GM21619 (cell line): ENCODE measurements at regions not wholly inside any gene's neighbourhood (a gene's known extent, or its start where the extent isn't known, plus 50 kb on each side); places are given as distances from the start of the nearest gene placed in this dataset.

Experiments used
- ATAC-seq: cut with Tn5 transposase; IDR thresholded peaks from one replicate; pipeline ENCODE4 v1.9.1; 2021; ENCODE audit not compliant: unreplicated experiment

DNA sequence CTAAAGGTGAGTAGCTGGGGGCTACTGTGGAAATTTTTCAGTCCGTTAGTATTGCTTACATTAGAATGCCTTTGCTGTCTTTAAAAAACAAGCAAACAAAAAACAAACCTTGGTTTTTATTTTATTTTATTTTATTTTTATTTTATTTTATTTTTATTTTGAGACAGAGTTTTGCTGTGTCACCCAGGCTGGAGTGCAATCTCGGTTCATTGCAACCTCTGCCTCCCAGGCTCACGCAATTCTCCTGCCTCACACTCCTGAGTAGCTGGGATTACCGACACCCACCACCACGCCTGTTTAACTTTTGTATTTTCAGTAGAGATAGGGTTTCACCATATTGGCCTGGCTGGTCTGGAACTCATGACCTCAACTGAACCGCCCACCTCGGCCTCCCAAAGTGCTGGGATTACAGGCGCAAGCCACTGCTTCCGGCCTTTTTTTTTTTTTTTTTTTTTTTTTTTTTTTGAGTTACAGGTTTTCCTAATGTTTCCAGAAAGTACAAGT lies 732.6 kb downstream of the KCNJ3 start:
- ATAC-seq = no peak

DNA sequence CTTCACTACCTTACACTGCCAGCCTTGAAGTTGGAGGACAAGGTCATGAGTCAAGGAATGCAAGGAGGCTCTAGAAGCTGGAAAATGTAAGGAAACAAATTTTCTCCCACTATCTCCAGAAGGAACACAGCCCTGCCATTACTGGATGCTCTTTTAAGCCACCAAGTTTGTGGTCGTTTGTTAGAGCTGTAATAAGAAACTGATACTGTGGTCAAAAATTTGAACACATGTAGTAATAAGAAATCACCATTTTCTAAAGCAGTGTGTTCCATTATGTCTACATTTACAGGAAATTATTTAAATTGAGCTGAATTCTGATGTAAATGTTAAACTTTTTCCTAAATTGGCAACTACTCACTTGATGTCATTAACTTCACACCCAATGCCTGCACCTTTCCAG lies 729.0 kb downstream of the KCNJ3 start:
- no peak for ATAC-seq

DNA sequence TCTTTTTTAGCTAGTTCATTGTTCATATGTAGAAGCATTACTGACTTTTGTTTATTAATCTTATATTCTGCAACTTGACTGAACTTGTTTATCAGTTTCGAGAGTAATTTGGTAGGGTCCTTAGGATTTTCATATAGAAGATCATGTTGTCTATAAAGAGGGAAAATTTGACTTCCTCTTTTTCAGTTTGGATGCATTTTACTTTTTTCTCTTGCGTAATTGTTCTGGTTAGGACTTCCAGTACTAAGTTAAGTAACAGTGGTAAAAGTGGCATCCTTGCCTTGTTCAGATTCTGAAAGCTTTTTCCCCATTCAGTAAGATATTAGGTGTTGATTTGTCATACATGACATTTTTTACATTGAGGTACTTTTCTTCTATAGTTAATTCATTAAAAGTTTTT lies 726.0 kb downstream of the KCNJ3 start:
- no peak for ATAC-seq

DNA sequence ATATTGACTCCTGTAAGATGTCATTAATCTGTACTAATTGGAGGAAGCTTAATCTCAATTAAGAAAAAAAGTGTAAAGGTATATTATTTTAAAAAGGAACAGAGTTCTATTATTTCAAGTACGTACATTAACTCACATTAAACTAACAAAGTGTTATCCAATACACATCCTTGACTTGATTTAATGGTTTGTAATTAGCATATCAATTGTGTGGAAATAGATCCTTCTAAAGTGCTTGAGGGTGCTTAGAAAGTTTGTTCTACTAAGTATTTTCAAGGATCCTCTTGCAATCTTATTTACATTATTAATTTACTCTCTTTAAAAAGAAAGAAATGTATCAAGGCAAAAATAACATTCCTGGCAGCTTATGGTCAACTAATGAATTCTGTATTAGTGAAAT lies 720.3 kb downstream of the KCNJ3 start:
- no peak for ATAC-seq

- peak; percentile 89 for ATAC-seq
Measured at GRCh38 chr2:155412598-155412997, 714.1 kb downstream of the KCNJ3 start.

- ATAC-seq = no peak
Measured at GRCh38 chr2:155404433-155405002, 706.0 kb downstream of the KCNJ3 start.

GRCh38 chr2:155393406-155393805 lies 694.9 kb downstream of the KCNJ3 start:
- no peak for ATAC-seq

DNA sequence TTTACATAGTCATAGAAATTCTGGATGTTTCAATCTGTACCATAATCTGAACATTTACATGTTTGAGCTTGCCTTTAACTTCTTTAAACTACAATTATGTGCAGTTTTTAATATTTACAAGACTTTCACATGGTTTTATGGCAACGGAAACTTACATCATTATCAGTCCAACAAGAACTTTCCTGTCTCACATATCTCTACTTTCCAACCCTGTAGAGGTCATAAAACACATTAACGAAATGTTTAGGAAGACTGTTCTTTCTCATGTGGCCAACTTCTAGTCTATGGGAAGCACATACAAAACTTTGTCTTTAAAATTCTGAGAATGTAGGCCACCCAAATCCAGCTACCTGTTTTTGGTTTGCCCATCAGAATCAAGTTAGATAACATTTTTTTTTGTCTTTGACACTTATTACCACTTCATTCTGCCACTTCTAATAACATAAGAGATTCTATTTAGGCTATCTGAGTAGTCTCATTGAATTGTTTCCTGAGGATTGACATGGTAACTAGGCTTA lies 693.2 kb downstream of the KCNJ3 start:
- ATAC-seq = no peak

DNA sequence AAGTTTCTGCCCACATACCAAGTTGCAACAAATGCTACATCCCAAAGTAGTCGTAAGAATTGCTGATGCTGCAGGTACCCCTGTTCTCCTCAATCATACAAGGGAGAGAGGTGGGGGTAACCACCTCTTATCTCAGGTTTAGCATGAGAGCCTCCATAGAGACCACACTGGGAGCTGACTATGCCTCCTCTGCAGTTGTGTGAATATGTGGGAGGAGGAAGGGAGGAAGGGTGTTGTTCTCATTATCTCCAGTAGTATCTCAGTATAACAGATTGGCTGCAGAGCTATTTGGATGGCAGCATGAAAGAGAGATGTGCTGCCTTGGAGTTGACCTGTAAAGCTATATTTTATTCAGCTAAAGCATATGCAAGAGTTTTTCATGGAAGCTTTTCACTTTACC lies 690.7 kb downstream of the KCNJ3 start:
- ATAC-seq = no peak

DNA sequence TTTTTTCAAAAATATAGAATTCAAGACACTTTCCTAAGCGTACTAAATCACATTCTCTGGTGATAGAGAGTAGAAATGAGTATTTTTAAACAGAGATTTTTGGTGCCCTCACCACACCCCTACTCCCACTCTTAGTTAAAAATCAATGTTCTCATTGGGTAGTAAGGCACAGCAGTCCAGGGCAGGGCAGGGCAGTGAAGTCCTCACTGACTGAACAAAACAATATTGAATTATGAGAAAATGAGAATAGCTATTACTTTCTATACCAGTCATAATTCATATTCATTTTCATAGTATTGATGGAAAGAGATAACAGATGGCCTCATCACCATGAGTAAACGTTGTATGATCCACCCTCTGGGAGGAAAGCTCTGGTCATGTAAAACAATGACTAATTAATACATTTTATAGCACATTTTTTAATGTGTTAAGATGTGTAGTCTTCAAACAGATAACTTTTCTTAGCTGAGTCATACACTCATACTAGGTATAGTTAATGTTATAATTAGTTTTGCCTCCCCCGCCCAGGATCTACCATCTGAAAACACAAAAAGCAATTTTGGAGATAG lies 686.1 kb downstream of the KCNJ3 start:
- no peak for ATAC-seq

DNA sequence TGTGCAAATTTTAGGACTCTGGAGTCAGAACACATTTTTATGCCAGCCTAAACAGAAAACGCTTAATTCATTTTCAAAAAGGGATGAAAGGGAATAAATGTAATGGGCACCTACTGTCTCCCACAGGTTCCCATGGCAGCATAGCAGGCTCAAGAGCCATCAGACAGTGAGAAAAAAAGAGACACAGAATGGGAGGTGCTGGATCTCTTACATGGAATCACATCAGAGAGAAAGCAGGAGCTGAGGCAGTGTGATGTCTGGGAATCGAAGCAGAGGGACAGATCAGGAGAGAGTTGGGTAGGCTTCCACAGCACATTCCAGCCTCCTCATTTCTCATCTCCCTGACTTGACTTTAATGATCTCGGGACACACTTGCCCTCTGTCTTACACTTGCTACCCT lies 684.3 kb downstream of the KCNJ3 start:
- ATAC-seq = no peak

DNA sequence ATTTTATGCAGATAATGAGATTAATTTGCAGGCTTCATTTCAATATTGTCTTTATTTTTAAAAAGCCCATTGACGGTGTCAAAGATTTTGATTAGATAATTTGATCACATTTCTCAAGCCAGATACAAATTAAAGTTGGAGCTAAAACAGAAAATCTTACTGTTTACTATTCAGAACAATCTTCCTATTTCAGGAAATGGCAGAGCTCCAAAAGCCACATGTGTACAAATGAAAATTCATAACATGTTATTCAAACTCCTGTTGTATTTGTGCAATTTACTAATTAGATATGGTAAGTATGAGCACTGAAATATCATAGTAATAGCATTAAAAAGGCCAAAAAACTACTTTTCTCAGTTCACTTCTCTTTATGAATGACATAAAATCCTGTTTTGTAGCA lies 682.9 kb downstream of the KCNJ3 start:
- no peak for ATAC-seq

DNA sequence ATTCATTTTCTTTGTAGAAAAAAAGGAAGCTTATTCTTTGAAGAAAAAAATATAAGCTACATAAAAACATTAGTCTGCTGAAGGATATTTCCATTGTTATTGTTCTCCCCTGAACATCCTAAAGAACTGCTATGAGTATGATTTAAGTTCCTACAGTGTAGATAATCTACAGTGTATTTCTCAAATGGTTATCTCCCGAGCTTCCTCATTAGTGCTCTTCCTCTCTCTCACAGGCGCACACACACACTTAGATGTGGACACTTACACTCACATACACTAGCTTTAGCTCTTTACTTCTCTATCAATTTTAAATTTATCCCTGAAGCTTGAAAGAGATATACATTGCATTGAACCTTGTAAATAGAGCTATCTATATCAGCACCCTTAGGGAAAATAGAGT lies 681.0 kb downstream of the KCNJ3 start:
- ATAC-seq = no peak

- ATAC-seq = no peak
Measured at GRCh38 chr2:155377931-155378444, 679.5 kb downstream of the KCNJ3 start.

DNA sequence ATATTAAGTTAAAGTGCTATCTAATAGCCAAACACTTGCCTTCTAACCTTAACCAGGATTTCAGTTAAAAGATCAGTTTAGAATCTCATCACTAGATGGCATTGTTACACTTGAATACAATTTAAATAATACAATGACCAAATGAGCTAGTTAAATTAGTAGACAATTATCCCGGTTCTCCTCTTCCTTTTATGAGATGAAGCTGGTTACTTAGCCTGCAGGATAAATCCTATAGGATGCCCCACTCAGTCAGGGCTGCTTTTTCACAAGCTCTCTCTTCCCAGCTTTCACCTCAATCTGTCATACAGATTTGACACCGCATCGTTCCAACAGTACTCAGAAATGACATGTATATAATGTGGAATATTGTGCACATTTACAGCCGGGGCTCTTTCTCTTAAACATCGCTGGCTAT lies 678.8 kb downstream of the KCNJ3 start:
- no peak for ATAC-seq

DNA sequence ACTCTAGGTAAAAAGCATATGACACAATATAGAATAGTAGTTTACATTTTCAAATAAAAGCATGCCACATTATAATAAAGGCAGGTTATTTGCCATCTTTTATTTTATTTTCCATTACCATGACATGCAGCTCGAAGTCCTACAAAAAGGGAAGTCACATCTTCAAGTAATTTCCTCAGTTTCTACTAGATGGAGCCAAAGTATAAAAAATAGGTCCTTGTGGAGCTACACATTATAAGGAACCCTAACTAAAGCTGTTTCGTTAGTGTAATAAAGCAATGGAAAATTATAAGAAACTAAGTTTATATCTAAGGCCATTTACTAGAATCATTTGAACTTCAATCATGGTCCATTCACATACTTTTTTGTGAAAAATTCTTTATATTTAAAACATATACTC lies 674.5 kb downstream of the KCNJ3 start:
- ATAC-seq = no peak

GRCh38 chr2:155368934-155369333 lies 670.4 kb downstream of the KCNJ3 start:
- peak; percentile 59 for ATAC-seq

GRCh38 chr2:155364766-155365165 lies 666.3 kb downstream of the KCNJ3 start:
- ATAC-seq = no peak

GRCh38 chr2:155363349-155363888 lies 664.9 kb downstream of the KCNJ3 start:
- ATAC-seq = no peak

DNA sequence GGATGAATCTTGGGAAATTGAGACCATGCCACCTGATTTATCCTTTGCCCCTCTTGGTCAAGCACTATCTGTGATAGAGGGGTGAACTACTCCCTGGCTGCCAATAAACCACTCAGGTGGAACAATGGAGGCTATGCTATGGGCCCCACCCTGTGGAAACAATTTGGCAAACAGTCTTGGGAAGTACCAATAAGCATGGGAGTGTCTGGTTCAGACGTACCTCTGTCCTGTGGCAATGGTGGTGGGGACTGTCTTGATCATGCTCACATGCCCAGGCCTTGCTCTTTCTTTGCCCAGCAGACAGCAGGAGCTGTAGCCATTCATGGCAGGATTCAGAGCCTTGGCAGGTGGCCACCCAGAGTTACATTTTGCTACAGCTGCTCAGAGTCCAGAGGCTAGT lies 658.7 kb downstream of the KCNJ3 start:
- ATAC-seq = no peak

DNA sequence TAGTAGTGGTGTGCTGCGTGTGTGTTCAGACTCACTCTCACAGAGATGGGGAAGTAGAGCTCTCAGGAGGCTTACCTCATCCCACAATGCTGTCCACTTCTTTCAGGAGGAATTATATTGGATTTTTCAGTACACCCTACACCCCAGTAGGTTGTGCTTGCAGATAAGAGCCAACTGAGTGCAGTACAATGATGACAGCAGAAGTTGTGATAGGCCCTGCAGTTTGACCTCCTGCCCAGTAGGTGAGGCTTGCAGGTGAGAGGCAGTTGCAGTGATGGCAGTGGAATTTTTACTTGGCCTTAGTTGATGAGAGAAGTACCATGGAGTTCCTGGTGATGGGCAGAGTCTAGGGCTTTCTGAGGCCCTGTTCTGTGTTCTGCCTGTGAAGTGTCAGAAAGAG lies 657.8 kb downstream of the KCNJ3 start:
- ATAC-seq = no peak

GRCh38 chr2:155350783-155351580 lies 652.5 kb downstream of the KCNJ3 start:
- no peak for ATAC-seq
